ENCODE measurements at regions not wholly inside any gene's neighbourhood (a gene's known extent, or its start where the extent isn't known, plus 50 kb on each side); places are given as distances from the start of the nearest gene placed in this dataset.

GRCh38 chr1:116821763-116822162, 67.5 kb downstream of the CD2 start:
- no peak for TF ChIP-seq EZH2 (IDR thresholded peaks at IDR 0.05; ENCODE audit: borderline replicate concordance, low read length)
- TF ChIP-seq CTCF (IDR thresholded peaks at IDR 0.05; ENCODE audit: low read length): no peak

Data from OCI-LY1 (cell line).